Astrocyte (in vitro differentiated cells and primary cell): ENCODE measurements at regions not wholly inside any gene's neighbourhood (a gene's known extent, or its start where the extent isn't known, plus 50 kb on each side); places are given as distances from the start of the nearest gene placed in this dataset.
"Not testable (repeated sequence)": the region's sequence is repeated elsewhere in the genome, so short reads cannot be mapped to it uniquely, and the experiment has no call there.

Source experiments
- DNase-seq: peaks from one replicate; pipeline ENCODE4 v3.0.0-alpha.2; 2010; ENCODE audit warnings: low read depth
- FAIRE-seq: peaks from 2 replicates; lab custom pipeline; 2011; peaks lifted over from hg19 to GRCh38; lab: Jason Lieb, UNC
- H2AFZ ChIP-seq: 2 replicates; pipeline ENCODE4 v1.6.0; 2012; ENCODE audit warnings: low read depth, low read length, inconsistent platforms
- H3K27ac ChIP-seq: 2 replicates; pipeline ENCODE4 v1.5.1; 2011; ENCODE audit warnings: low read depth, low read length, inconsistent platforms
- H3K27me3 ChIP-seq: 2 replicates; pipeline ENCODE4 v1.6.0; 2011; ENCODE audit warnings: low read length, inconsistent platforms; ENCODE audit not compliant: insufficient read depth
- H3K36me3 ChIP-seq: 2 replicates; pipeline ENCODE4 v1.5.1; 2011; ENCODE audit warnings: low read length, inconsistent platforms; ENCODE audit not compliant: insufficient read depth
- H3K4me1 ChIP-seq: 2 replicates; pipeline ENCODE4 v1.5.1; 2011; ENCODE audit warnings: low read length, inconsistent platforms; ENCODE audit not compliant: insufficient read depth
- H3K4me2 ChIP-seq: 2 replicates; pipeline ENCODE4 v1.6.0; 2012; ENCODE audit warnings: low read length, inconsistent platforms
- H3K4me3 ChIP-seq: 2 replicates; pipeline ENCODE4 v1.5.1; 2011; ENCODE audit warnings: low read depth, mild to moderate bottlenecking, low read length, inconsistent platforms; ENCODE audit not compliant: insufficient read depth
- H3K79me2 ChIP-seq: 2 replicates; pipeline ENCODE4 v1.6.0; 2012; ENCODE audit warnings: mild to moderate bottlenecking, low read length, inconsistent platforms; ENCODE audit not compliant: insufficient read depth
- H3K9ac ChIP-seq: 2 replicates; pipeline ENCODE4 v1.6.0; 2012; ENCODE audit warnings: mild to moderate bottlenecking, low read length, inconsistent platforms
- H3K9me3 ChIP-seq: 2 replicates; pipeline ENCODE4 v1.5.1; 2012; ENCODE audit warnings: low read depth, mild to moderate bottlenecking, low read length, inconsistent platforms; ENCODE audit not compliant: insufficient read depth
- H4K20me1 ChIP-seq: 2 replicates; pipeline ENCODE4 v1.6.0; 2012; ENCODE audit warnings: low read length, inconsistent platforms; ENCODE audit not compliant: insufficient read depth
- H3K27ac Mint-ChIP-seq: one replicate; pipeline ENCODE4 v1.8.0; 2021; ENCODE audit warnings: mild to moderate bottlenecking, mixed read lengths; ENCODE audit not compliant: unreplicated experiment
- H3K27me3 Mint-ChIP-seq: one replicate; pipeline ENCODE4 v1.8.0; 2021; ENCODE audit warnings: low read depth, mixed read lengths; ENCODE audit not compliant: unreplicated experiment
- H3K36me3 Mint-ChIP-seq: one replicate; pipeline ENCODE4 v1.8.0; 2021; ENCODE audit warnings: low read depth, mixed read lengths; ENCODE audit not compliant: unreplicated experiment
- H3K4me1 Mint-ChIP-seq: one replicate; pipeline ENCODE4 v1.8.0; 2021; ENCODE audit warnings: low read depth, mixed read lengths; ENCODE audit not compliant: unreplicated experiment
- H3K4me3 Mint-ChIP-seq: one replicate; pipeline ENCODE4 v1.8.0; 2021; ENCODE audit warnings: mild to moderate bottlenecking, moderate library complexity, mixed read lengths; ENCODE audit not compliant: unreplicated experiment
- H3K9me3 Mint-ChIP-seq: one replicate; pipeline ENCODE4 v1.8.0; 2021; ENCODE audit warnings: mild to moderate bottlenecking, mixed read lengths; ENCODE audit not compliant: unreplicated experiment
- EZH2 ChIP-seq: IDR thresholded peaks from 2 replicates; pipeline ENCODE4 v1.6.1; 2012; ENCODE audit warnings: mild to moderate bottlenecking, low read length, inconsistent platforms; ENCODE audit not compliant: insufficient read depth
- TF ChIP-seq, protein P1 (sequence below): IDR thresholded peaks from 2 replicates; pipeline ENCODE4 v1.5.1; 2011; ENCODE audit warnings: low read depth, mild to moderate bottlenecking, inconsistent platforms, low read length, moderate library complexity; ENCODE audit not compliant: insufficient read depth

GRCh38 chr2:215635071-215635787 is 199.4 kb upstream of the FN1 start:
- peaks cover 3% of the 10 kb centered on the region for H3K4me1 Mint-ChIP-seq
- H3K27ac Mint-ChIP-seq = no peak overlapping the region
- H3K4me3 Mint-ChIP-seq = no peak overlapping the region
- H3K27me3 Mint-ChIP-seq = no peaks in the 10 kb centered on the region
- no peaks in the 10 kb centered on the region for H3K79me2 ChIP-seq
- H2AFZ ChIP-seq = no peak overlapping the region
- no peaks in the 10 kb centered on the region for H3K36me3 ChIP-seq
- H3K4me3 ChIP-seq = no peak overlapping the region
- H3K27ac ChIP-seq = no peak overlapping the region
- H3K9me3 Mint-ChIP-seq = peaks cover 31% of the 10 kb centered on the region
- H3K4me1 ChIP-seq = peaks cover 6% of the 10 kb centered on the region
- H3K27me3 ChIP-seq = no peaks in the 10 kb centered on the region
- peaks cover 7% of the 10 kb centered on the region for H3K36me3 Mint-ChIP-seq
- no peaks in the 10 kb centered on the region for H3K9me3 ChIP-seq
- no peak for DNase-seq
- TF ChIP-seq, protein P1, sequence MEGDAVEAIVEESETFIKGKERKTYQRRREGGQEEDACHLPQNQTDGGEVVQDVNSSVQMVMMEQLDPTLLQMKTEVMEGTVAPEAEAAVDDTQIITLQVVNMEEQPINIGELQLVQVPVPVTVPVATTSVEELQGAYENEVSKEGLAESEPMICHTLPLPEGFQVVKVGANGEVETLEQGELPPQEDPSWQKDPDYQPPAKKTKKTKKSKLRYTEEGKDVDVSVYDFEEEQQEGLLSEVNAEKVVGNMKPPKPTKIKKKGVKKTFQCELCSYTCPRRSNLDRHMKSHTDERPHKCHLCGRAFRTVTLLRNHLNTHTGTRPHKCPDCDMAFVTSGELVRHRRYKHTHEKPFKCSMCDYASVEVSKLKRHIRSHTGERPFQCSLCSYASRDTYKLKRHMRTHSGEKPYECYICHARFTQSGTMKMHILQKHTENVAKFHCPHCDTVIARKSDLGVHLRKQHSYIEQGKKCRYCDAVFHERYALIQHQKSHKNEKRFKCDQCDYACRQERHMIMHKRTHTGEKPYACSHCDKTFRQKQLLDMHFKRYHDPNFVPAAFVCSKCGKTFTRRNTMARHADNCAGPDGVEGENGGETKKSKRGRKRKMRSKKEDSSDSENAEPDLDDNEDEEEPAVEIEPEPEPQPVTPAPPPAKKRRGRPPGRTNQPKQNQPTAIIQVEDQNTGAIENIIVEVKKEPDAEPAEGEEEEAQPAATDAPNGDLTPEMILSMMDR = no peak
- TF ChIP-seq EZH2 = no peak
- no peak for FAIRE-seq
- no peaks in the 10 kb centered on the region for H4K20me1 ChIP-seq
- no peak overlapping the region for H3K9ac ChIP-seq
- no peak overlapping the region for H3K4me2 ChIP-seq

DNA sequence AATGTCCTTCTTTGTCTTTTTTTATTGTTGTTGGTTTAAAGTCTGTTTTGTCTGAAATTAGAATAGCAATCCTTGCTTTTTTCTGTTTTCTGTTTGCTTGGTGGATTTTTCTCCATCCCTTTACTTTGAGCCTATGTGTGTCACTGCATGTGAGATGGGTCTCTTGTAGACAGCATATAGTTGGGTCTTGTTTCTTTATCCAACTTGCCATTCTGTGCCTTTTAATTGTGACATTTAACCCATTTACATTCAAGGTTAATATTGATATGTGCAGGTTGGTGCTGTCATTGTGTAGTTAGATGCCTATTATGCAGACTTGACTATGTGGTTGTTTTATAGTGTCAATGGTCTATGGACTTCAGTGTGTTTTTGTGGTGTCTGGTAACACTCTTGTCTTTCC is 197.5 kb upstream of the FN1 start:
- Histone ChIP-seq H3K4me2 (no peak overlapping the region), H3K36me3 (no peaks in the 10 kb centered on the region), H3K9ac (no peak overlapping the region), H3K4me1 (peaks cover 6% of the 10 kb centered on the region), H3K4me3 (no peak overlapping the region), H3K9me3 (no peaks in the 10 kb centered on the region), H3K27me3 (no peaks in the 10 kb centered on the region), H3K27ac (no peak overlapping the region), H2AFZ (no peak overlapping the region), H3K79me2 (no peaks in the 10 kb centered on the region), H4K20me1 (no peaks in the 10 kb centered on the region)
- TF ChIP-seq, protein P1 = no peak
- no peak for TF ChIP-seq EZH2
- Mint-ChIP-seq H3K4me3 (no peak overlapping the region), H3K36me3 (peaks cover 7% of the 10 kb centered on the region), H3K9me3 (peaks cover 29% of the 10 kb centered on the region), H3K27me3 (no peaks in the 10 kb centered on the region), H3K4me1 (peaks cover 3% of the 10 kb centered on the region), H3K27ac (no peak overlapping the region)
- DNase-seq = no peak
- no peak for FAIRE-seq

DNA sequence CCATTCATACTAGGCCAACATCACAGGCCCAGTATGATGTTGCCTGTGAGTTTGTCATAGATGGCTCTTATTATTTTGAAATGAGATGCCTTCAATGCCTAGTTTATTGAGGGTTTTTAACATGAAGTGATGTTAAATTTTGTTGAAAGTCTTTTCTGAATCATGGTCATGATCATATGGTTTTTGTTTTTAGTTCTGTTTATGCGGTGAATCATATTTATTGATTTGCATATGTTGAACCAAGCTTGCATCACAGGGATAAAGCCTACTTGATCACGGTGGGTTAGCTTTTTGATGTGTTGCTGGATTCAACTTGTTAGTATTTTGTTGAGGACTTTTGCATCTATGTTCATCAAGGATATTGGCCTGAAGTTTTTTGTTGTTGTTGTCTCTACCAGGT is 195.8 kb upstream of the FN1 start:
- no peak for DNase-seq
- Histone ChIP-seq H3K4me2 (no peak overlapping the region), H3K36me3 (no peaks in the 10 kb centered on the region), H3K9me3 (no peaks in the 10 kb centered on the region), H2AFZ (no peak overlapping the region), H4K20me1 (no peaks in the 10 kb centered on the region), H3K4me3 (no peak overlapping the region), H3K4me1 (peaks cover 15% of the 10 kb centered on the region), H3K27me3 (no peaks in the 10 kb centered on the region), H3K9ac (no peak overlapping the region), H3K79me2 (no peaks in the 10 kb centered on the region), H3K27ac (no peak overlapping the region)
- Mint-ChIP-seq H3K27ac (no peak overlapping the region), H3K4me1 (peaks cover 16% of the 10 kb centered on the region), H3K9me3 (peaks cover 26% of the 10 kb centered on the region), H3K36me3 (peaks cover 7% of the 10 kb centered on the region), H3K27me3 (no peaks in the 10 kb centered on the region), H3K4me3 (no peak overlapping the region)
- no peak for FAIRE-seq
- TF ChIP-seq, protein P1 = no peak

DNA sequence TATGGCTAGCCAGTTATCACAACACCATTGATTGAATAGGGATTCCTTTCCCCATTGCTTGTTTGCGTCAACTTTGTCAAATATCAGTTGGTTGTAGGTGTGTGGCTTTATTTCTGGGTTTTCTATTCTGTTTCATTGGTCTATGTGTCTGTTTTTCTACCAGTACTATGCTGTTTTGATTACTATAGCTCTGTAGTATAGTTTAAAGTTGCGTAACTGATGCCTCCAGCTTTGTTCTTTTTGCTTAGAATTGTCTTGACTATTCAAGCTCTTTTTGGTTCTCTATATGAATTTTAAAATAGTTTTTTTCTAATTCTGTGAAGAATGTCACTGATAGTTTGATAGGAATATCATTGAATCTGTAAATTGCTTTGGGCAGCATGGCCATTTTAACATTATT is 194.9 kb upstream of the FN1 start:
- H3K27ac Mint-ChIP-seq, H3K27me3 Mint-ChIP-seq, DNase-seq, H3K27me3 ChIP-seq, H2AFZ ChIP-seq, FAIRE-seq, H3K36me3 Mint-ChIP-seq, H3K4me3 ChIP-seq, H3K4me3 Mint-ChIP-seq, H3K36me3 ChIP-seq, H3K79me2 ChIP-seq, H3K9ac ChIP-seq, H4K20me1 ChIP-seq, H3K9me3 ChIP-seq, H3K4me2 ChIP-seq, H3K27ac ChIP-seq: not testable (repeated sequence)
- Mint-ChIP-seq H3K9me3 (peaks cover 23% of the 10 kb centered on the region), H3K4me1 (peaks cover 17% of the 10 kb centered on the region)
- peaks cover 21% of the 10 kb centered on the region for H3K4me1 ChIP-seq
